Mesenchymal stem cell (in vitro differentiated cells and primary cell): ENCODE measurements at regions not wholly inside any gene's neighbourhood (a gene's known extent, or its start where the extent isn't known, plus 50 kb on each side); places are given as distances from the start of the nearest gene placed in this dataset.
"Not testable (repeated sequence)": the region's sequence is repeated elsewhere in the genome, so short reads cannot be mapped to it uniquely, and the experiment has no call there.

ENCODE experiments used
- DNase-seq: peaks from one replicate; pipeline ENCODE4 v3.0.0-alpha.2; 2013
- H2AFZ ChIP-seq: one replicate; pipeline ENCODE4 v1.6.1; 2013; ENCODE audit warnings: low read depth, mild to moderate bottlenecking, control low read depth, inconsistent platforms, low read length, moderate library complexity
- H2AK5ac ChIP-seq: 2 replicates; pipeline ENCODE4 v1.6.1; 2013; ENCODE audit warnings: low read length, moderate library complexity, mild to moderate bottlenecking, inconsistent platforms; ENCODE audit not compliant: severe bottlenecking
- H2BK120ac ChIP-seq: one replicate; pipeline ENCODE4 v1.6.1; 2013; ENCODE audit warnings: low read depth, mild to moderate bottlenecking, inconsistent platforms, low read length, moderate library complexity
- H2BK12ac ChIP-seq, 2 experiments: one replicate each; pipeline ENCODE4 v1.6.1; 2013; ENCODE audit warnings: inconsistent platforms in 2 of 2, low read length in 2 of 2, mild to moderate bottlenecking in 2 of 2, moderate library complexity in 2 of 2, control low read depth in 1 of 2
- H2BK15ac ChIP-seq: one replicate; pipeline ENCODE4 v1.6.1; 2013; ENCODE audit warnings: mild to moderate bottlenecking, low read depth, inconsistent platforms; ENCODE audit not compliant: poor library complexity, severe bottlenecking
- H2BK5ac ChIP-seq: 2 replicates; pipeline ENCODE4 v1.6.1; 2013; ENCODE audit warnings: low read depth, mild to moderate bottlenecking, low read length, control low read depth, inconsistent platforms; ENCODE audit not compliant: poor library complexity, severe bottlenecking
- H3K14ac ChIP-seq, 2 experiments: one replicate each; pipeline ENCODE4 v1.6.1; 2013; ENCODE audit warnings: inconsistent platforms in 2 of 2, low read length in 2 of 2, control low read depth in 1 of 2, mild to moderate bottlenecking in 1 of 2, moderate library complexity in 1 of 2
- H3K18ac ChIP-seq, 2 experiments: one replicate each; pipeline ENCODE4 v1.6.1; 2013; ENCODE audit warnings: inconsistent platforms in 2 of 2, low read length in 2 of 2, control low read depth in 1 of 2, low read depth in 1 of 2, mild to moderate bottlenecking in 1 of 2
- H3K23ac ChIP-seq, 2 experiments: one replicate each; pipeline ENCODE4 v1.6.1; 2013; ENCODE audit warnings: inconsistent platforms in 2 of 2, low read length in 2 of 2, mild to moderate bottlenecking in 2 of 2, moderate library complexity in 2 of 2, control low read depth in 1 of 2
- H3K27ac ChIP-seq: 2 replicates; pipeline ENCODE4 v1.5.1; 2013; ENCODE audit warnings: mild to moderate bottlenecking, moderate library complexity, low read length, control low read depth, inconsistent platforms; ENCODE audit not compliant: poor library complexity, severe bottlenecking
- H3K27me3 ChIP-seq, 2 experiments: 2 replicates each; pipeline versions ENCODE4 v1.6.1 to v1.7.0; 2013; ENCODE audit warnings: low read length in 2 of 2, mild to moderate bottlenecking in 2 of 2, moderate library complexity in 2 of 2, control low read depth in 1 of 2, inconsistent platforms in 1 of 2; ENCODE audit not compliant: control insufficient read depth in 1 of 2, insufficient read depth in 1 of 2
- H3K36me3 ChIP-seq, 2 experiments: 2 replicates each; pipeline versions ENCODE4 v1.6.1 to v1.7.0; 2013; ENCODE audit warnings: low read length in 2 of 2, control low read depth in 1 of 2, inconsistent platforms in 1 of 2, low read depth in 1 of 2, mild to moderate bottlenecking in 1 of 2; ENCODE audit not compliant: insufficient read depth in 2 of 2, control insufficient read depth in 1 of 2
- H3K4ac ChIP-seq, 2 experiments: one replicate each; pipeline ENCODE4 v1.6.1; 2013; ENCODE audit warnings: inconsistent platforms in 2 of 2, low read length in 2 of 2, mild to moderate bottlenecking in 2 of 2, moderate library complexity in 2 of 2, control low read depth in 1 of 2, low read depth in 1 of 2
- H3K4me1 ChIP-seq: 2 replicates; pipeline ENCODE4 v1.6.1; 2013; ENCODE audit warnings: low read depth, low read length, control low read depth; ENCODE audit not compliant: control insufficient read depth, insufficient read depth
- H3K4me2 ChIP-seq: 2 replicates; pipeline ENCODE4 v1.6.1; 2013; ENCODE audit warnings: low read length, mild to moderate bottlenecking, inconsistent platforms; ENCODE audit not compliant: poor library complexity, severe bottlenecking
- H3K4me3 ChIP-seq, 2 experiments: 2 replicates each; pipeline versions ENCODE4 v1.5.1 to v1.7.0; 2013; ENCODE audit warnings: low read length in 2 of 2, mild to moderate bottlenecking in 2 of 2, control low read depth in 1 of 2, low read depth in 1 of 2; ENCODE audit not compliant: insufficient read depth in 1 of 2
- H3K79me1 ChIP-seq: replicated peaks from 2 replicates; pipeline ENCODE4 v1.6.1; 2013; ENCODE audit warnings: mild to moderate bottlenecking, control low read depth, low read length, inconsistent platforms; ENCODE audit not compliant: poor library complexity, severe bottlenecking
- H3K9ac ChIP-seq: 2 replicates; pipeline ENCODE4 v1.7.0; 2013; ENCODE audit warnings: mild to moderate bottlenecking, low read length, moderate library complexity
- H3K9me3 ChIP-seq: 2 replicates; pipeline ENCODE4 v1.7.0; 2013; ENCODE audit warnings: mild to moderate bottlenecking, low read length; ENCODE audit not compliant: control insufficient read depth
- H4K8ac ChIP-seq: one replicate; pipeline ENCODE4 v1.6.1; 2013; ENCODE audit warnings: inconsistent platforms, mild to moderate bottlenecking, low read length, moderate library complexity
- H4K91ac ChIP-seq: one replicate; pipeline ENCODE4 v1.6.1; 2013; ENCODE audit warnings: mild to moderate bottlenecking, low read length, inconsistent platforms
- WGBS: methylation state at CpG from one replicate; pipeline ENCODE4 v1.1.7; 2013; ENCODE audit warnings: mixed read lengths; 5-methylcytosine and 5-hydroxymethylcytosine counted together

DNA sequence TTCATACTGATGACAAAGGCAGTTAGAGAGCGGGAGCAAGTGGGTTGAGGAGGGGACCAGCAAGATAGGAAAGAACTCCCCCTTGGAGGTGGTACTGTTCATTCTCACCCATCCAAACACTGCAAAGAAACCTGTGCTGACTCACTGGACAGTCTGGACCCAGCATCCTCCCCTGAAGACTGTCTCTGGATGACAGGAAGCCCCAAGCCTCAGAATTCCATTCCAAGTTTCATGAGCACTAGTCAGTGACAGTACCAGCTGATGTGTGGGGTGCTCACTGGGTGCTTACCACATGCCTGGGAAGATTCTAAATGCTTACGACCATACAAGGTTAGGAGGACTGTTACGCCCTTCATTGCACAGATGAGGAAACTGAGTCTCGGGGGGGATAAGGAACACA is 160.9 kb downstream of the IGLL1 start:
- Histone ChIP-seq H2BK5ac (no peak overlapping the region), H3K4me2 (no peak overlapping the region)
- 87% methylated on average over 3 of the region's 4 CpGs for WGBS

GRCh38 chr22:23418159-23418788 is 161.8 kb downstream of the IGLL1 start:
- no peak overlapping the region for H3K27ac ChIP-seq
- H3K18ac ChIP-seq: no peak overlapping the region
- no peaks in the 10 kb centered on the region for H3K4me1 ChIP-seq
- no peak overlapping the region for H2BK120ac ChIP-seq
- no peak overlapping the region for H3K4ac ChIP-seq
- H3K9me3 ChIP-seq: no peaks in the 10 kb centered on the region
- no peak overlapping the region for H3K23ac ChIP-seq
- H2AK5ac ChIP-seq: no peak overlapping the region
- no peaks in the 10 kb centered on the region for H3K79me1 ChIP-seq
- H3K4me3 ChIP-seq: no peak overlapping the region
- no peak overlapping the region for H2BK5ac ChIP-seq
- no peak overlapping the region for H4K8ac ChIP-seq
- WGBS: 76% methylated on average over 12 of the region's 12 CpGs
- H3K27me3 ChIP-seq: peaks cover 17 to 38% of the 10 kb centered on the region in 2 experiments
- H3K9ac ChIP-seq: no peak overlapping the region
- H3K4me2 ChIP-seq: no peak overlapping the region
- no peak overlapping the region for H4K91ac ChIP-seq
- H2AFZ ChIP-seq: no peak overlapping the region
- no peak overlapping the region for H2BK15ac ChIP-seq
- no peak for DNase-seq
- no peaks in the 10 kb centered on the region for H3K36me3 ChIP-seq
- no peak overlapping the region for H3K14ac ChIP-seq
- no peak overlapping the region for H2BK12ac ChIP-seq

More for the DNA sequence above, 160.9 kb downstream of the IGLL1 start:
- H4K91ac ChIP-seq: no peak overlapping the region
- no peak for DNase-seq
- H3K79me1 ChIP-seq: no peaks in the 10 kb centered on the region
- no peak overlapping the region for H2AK5ac ChIP-seq
- H2BK12ac ChIP-seq: no peak overlapping the region
- no peaks in the 10 kb centered on the region for H3K9me3 ChIP-seq
- H3K23ac ChIP-seq: no peak overlapping the region
- no peak overlapping the region for H3K14ac ChIP-seq
- H3K4ac ChIP-seq: no peak overlapping the region
- no peak overlapping the region for H3K4me3 ChIP-seq
- H3K36me3 ChIP-seq: no peaks in the 10 kb centered on the region
- no peaks in the 10 kb centered on the region for H3K4me1 ChIP-seq
- H2BK120ac ChIP-seq: no peak overlapping the region
- H4K8ac ChIP-seq: no peak overlapping the region
- H2BK15ac ChIP-seq: no peak overlapping the region
- peaks cover 23 to 45% of the 10 kb centered on the region in 2 experiments for H3K27me3 ChIP-seq
- no peak overlapping the region for H3K27ac ChIP-seq
- H3K18ac ChIP-seq: no peak overlapping the region
- H2AFZ ChIP-seq: no peak overlapping the region
- H3K9ac ChIP-seq: no peak overlapping the region

- not testable (repeated sequence) for H3K18ac ChIP-seq, H3K4ac ChIP-seq, H3K4me2 ChIP-seq, H2BK120ac ChIP-seq, H3K79me1 ChIP-seq, H2AFZ ChIP-seq, H3K36me3 ChIP-seq, H4K8ac ChIP-seq, H3K4me3 ChIP-seq, H2BK15ac ChIP-seq, H3K23ac ChIP-seq, H2BK5ac ChIP-seq, H4K91ac ChIP-seq, H3K9ac ChIP-seq, H3K14ac ChIP-seq, H3K27ac ChIP-seq, H2AK5ac ChIP-seq, H3K9me3 ChIP-seq, H2BK12ac ChIP-seq, H3K4me1 ChIP-seq
- peak; percentile 60 for DNase-seq
- H3K27me3 ChIP-seq: peaks cover 18 to 46% of the 10 kb centered on the region in 2 experiments
- 30% methylated on average over 3 of the region's 3 CpGs for WGBS
Observed at GRCh38 chr22:23417327-23417726, 162.8 kb downstream of the IGLL1 start.

DNA sequence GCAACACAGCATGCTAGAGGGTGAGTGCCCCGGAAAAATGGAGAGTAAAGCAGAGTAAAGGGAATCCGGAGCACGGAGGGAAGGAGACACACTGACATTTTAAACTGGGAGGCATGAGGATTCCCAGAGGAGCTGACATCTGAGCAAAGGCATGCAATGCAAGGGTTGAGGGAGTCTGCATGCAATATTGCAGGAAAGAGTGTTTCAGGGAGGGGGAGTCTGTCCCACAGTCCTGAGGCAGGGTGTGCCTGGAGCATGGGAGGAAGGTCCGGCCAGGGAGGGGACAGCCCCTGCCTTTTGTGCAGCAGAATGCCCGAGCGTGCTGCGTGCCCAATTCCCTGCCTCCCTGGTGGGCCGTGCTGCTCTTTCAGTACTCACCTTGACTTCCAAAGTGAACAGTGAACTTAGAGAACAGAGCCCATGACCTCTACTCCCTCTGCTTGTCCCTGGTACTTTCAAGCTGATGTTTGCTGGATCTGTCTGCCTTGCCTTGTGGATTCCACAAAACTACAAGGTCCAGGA is 163.9 kb downstream of the IGLL1 start:
- not testable (repeated sequence) for H3K18ac ChIP-seq, H3K36me3 ChIP-seq, H3K23ac ChIP-seq, H3K14ac ChIP-seq, H2BK5ac ChIP-seq, H4K91ac ChIP-seq, H2AK5ac ChIP-seq, H3K4me3 ChIP-seq, H2BK120ac ChIP-seq, H3K27ac ChIP-seq, H3K4ac ChIP-seq, H2BK12ac ChIP-seq, H3K4me1 ChIP-seq, H3K9me3 ChIP-seq, H3K9ac ChIP-seq, H4K8ac ChIP-seq, H3K4me2 ChIP-seq, H2AFZ ChIP-seq, H2BK15ac ChIP-seq, H3K79me1 ChIP-seq, DNase-seq
- WGBS: 78% methylated on average over 7 of the region's 8 CpGs
- peaks cover 22 to 51% of the 10 kb centered on the region in 2 experiments for H3K27me3 ChIP-seq
